NT2/D1 (cell line): ENCODE measurements at regions not wholly inside any gene's neighbourhood (a gene's known extent, or its start where the extent isn't known, plus 50 kb on each side); places are given as distances from the start of the nearest gene placed in this dataset.
"Not testable (repeated sequence)": the region's sequence is repeated elsewhere in the genome, so short reads cannot be mapped to it uniquely, and the experiment has no call there.

Source experiments
- DNase-seq: peaks from one replicate; pipeline ENCODE4 v3.0.0-alpha.2; 2011; ENCODE audit warnings: low read depth, low spot score
- H3K27me3 ChIP-seq: 2 replicates; pipeline ENCODE4 v1.6.0; 2011; ENCODE audit warnings: mild to moderate bottlenecking; ENCODE audit not compliant: insufficient read length, insufficient read depth
- H3K36me3 ChIP-seq: 2 replicates; pipeline ENCODE4 v1.6.1; 2011; ENCODE audit warnings: mild to moderate bottlenecking, low read length, mixed read lengths; ENCODE audit not compliant: insufficient read depth, insufficient read length
- H3K4me1 ChIP-seq: 2 replicates; pipeline ENCODE4 v1.5.1; 2011; ENCODE audit not compliant: insufficient read depth, insufficient read length
- H3K4me3 ChIP-seq: 2 replicates; pipeline ENCODE4 v1.5.1; 2011; ENCODE audit warnings: low read depth; ENCODE audit not compliant: insufficient read length
- H3K9ac ChIP-seq: 2 replicates; pipeline ENCODE4 v1.6.0; 2011; ENCODE audit warnings: low read depth; ENCODE audit not compliant: insufficient read length
- H3K9me3 ChIP-seq: 2 replicates; pipeline ENCODE4 v1.5.1; 2011; ENCODE audit warnings: mild to moderate bottlenecking, low read length; ENCODE audit not compliant: insufficient read depth
- SUZ12 ChIP-seq: IDR thresholded peaks from 2 replicates; pipeline ENCODE4 v1.6.1; 2011; ENCODE audit not compliant: insufficient read length, insufficient read depth; ENCODE audit errors: extremely low read depth
- YY1 ChIP-seq: IDR thresholded peaks from 2 replicates; pipeline ENCODE4 v1.6.1; 2011; ENCODE audit not compliant: insufficient read length, insufficient read depth
- ZNF274 ChIP-seq: IDR thresholded peaks from 2 replicates; pipeline ENCODE4 v1.6.1; 2011; ENCODE audit warnings: mild to moderate bottlenecking, low read depth, low read length

DNA sequence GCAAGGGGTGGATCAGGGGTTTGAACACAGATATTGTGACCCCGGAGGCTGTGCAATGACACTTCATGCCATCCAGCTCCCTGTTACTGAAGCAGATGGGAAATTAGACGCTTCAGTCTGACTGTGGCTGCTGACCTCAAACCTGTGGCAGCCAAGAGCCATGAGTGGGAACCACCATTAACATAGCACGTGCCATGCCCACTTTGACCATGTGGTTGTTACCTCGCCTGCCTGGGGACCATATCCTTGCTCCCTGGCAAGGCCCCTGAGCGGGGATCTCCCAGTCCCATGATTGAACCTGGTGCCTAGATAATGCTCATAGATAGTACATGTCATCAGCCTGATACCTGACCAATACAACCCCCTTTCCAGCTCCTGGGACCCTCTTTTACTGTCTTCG, 68.9 kb downstream of the CYP26B1 start:
- TF ChIP-seq SUZ12 (no peak), YY1 (no peak)
- H3K9me3 ChIP-seq, result no peaks in the 10 kb centered on the region; the same call in 1 of the 2 replicates
- H3K4me3 ChIP-seq, result no peak overlapping the region
- no peaks in the 10 kb centered on the region for H3K4me1 ChIP-seq
- no peaks in the 10 kb centered on the region for H3K27me3 ChIP-seq
- H3K36me3 ChIP-seq, result no peaks in the 10 kb centered on the region
- no peak for DNase-seq
- no peak overlapping the region for H3K9ac ChIP-seq

GRCh38 chr2:72077702-72078169, 69.9 kb downstream of the CYP26B1 start:
- H3K9me3 ChIP-seq, result peaks cover 4% of the 10 kb centered on the region; the same call in 1 of the 2 replicates
- DNase-seq, result no peak
- no peaks in the 10 kb centered on the region for H3K27me3 ChIP-seq

DNA sequence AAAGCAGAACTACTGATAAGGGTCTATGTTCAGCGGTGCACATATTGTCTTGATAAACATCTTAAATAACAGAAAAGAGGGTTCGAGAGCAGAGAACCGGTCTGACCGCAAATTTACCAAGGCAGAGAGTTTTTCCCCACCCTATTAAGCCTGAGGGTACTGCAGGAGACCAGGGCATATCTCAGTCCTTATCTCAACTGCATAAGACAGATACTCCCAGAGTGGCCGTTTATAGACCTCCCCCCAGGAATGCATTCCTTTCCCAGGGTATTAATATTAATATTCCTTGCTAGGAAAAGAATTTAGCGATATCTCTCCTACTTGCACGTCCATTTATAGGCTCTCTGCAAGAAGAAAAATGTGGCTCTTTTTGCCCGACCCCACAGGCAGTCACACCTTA, 74.3 kb downstream of the CYP26B1 start:
- H3K4me1 ChIP-seq, DNase-seq, H3K9me3 ChIP-seq, H3K36me3 ChIP-seq, H3K9ac ChIP-seq, H3K4me3 ChIP-seq, H3K27me3 ChIP-seq: not testable (repeated sequence)

More at GRCh38 chr2:72077702-72078169, 69.9 kb downstream of the CYP26B1 start:
- Histone ChIP-seq H3K4me3 (no peak overlapping the region), H3K36me3 (no peaks in the 10 kb centered on the region), H3K9ac (no peak overlapping the region), H3K4me1 (no peaks in the 10 kb centered on the region)
- no peak for TF ChIP-seq YY1

GRCh38 chr2:72064197-72064596, 83.5 kb downstream of the CYP26B1 start:
- not testable (repeated sequence) for H3K27me3 ChIP-seq, H3K4me3 ChIP-seq, H3K9me3 ChIP-seq, H3K9ac ChIP-seq, H3K4me1 ChIP-seq, DNase-seq, H3K36me3 ChIP-seq

DNA sequence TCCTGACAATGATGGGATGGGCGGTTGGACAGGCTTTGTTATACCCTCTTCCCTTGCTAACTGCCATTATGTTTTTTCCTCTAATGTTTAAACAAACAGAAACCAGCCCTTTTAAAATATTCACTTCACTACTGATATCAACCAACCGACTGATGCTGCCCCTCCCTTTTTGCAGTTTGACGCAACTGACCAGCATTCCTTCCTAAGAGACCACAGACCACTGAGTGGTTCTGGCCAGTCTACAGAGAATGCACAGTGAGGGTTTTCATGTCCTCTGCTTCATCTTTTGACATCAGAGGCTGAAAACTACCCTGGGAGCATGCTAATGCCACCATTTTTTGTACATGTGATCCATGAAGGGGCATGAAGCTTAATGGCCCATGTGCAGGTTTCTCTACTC, 85.3 kb downstream of the CYP26B1 start:
- Histone ChIP-seq H3K27me3 (no peaks in the 10 kb centered on the region), H3K4me3 (no peak overlapping the region), H3K36me3 (no peaks in the 10 kb centered on the region), H3K4me1 (no peaks in the 10 kb centered on the region), H3K9me3 (no peaks in the 10 kb centered on the region; the same call in none of the 2 replicates), H3K9ac (no peak overlapping the region)
- TF ChIP-seq ZNF274 (no peak), SUZ12 (no peak), YY1 (no peak)
- no peak for DNase-seq

GRCh38 chr2:72057308-72057707, 90.4 kb downstream of the CYP26B1 start:
- Histone ChIP-seq H3K27me3 (no peaks in the 10 kb centered on the region), H3K36me3 (no peaks in the 10 kb centered on the region), H3K4me1 (no peaks in the 10 kb centered on the region), H3K9ac (no peak overlapping the region), H3K4me3 (no peak overlapping the region), H3K9me3 (no peaks in the 10 kb centered on the region; the same call in 1 of the 2 replicates)
- no peak for DNase-seq
- no peak for TF ChIP-seq ZNF274
- no peak for TF ChIP-seq YY1

GRCh38 chr2:72051971-72052505, 95.6 kb downstream of the CYP26B1 start:
- H3K27me3 ChIP-seq, result no peaks in the 10 kb centered on the region
- no peaks in the 10 kb centered on the region for H3K4me1 ChIP-seq
- no peaks in the 10 kb centered on the region for H3K36me3 ChIP-seq
- DNase-seq, result no peak
- no peak overlapping the region for H3K4me3 ChIP-seq
- peaks cover 13% of the 10 kb centered on the region; the same call in 1 of the 2 replicates for H3K9me3 ChIP-seq
- no peak for TF ChIP-seq SUZ12
- TF ChIP-seq ZNF274, result no peak
- TF ChIP-seq YY1, result no peak
- no peak overlapping the region for H3K9ac ChIP-seq

GRCh38 chr2:72051204-72051603, 96.5 kb downstream of the CYP26B1 start:
- Histone ChIP-seq H3K4me3 (no peak overlapping the region), H3K9me3 (peaks cover 13% of the 10 kb centered on the region; the same call in 1 of the 2 replicates), H3K9ac (no peak overlapping the region), H3K27me3 (no peaks in the 10 kb centered on the region), H3K4me1 (no peaks in the 10 kb centered on the region), H3K36me3 (no peaks in the 10 kb centered on the region)
- TF ChIP-seq ZNF274 (no peak), YY1 (no peak), SUZ12 (no peak)
- no peak for DNase-seq
